Inferior parietal cortex (tissue), 1 donor: ENCODE measurements at regions not wholly inside any gene's neighbourhood (a gene's known extent, or its start where the extent isn't known, plus 50 kb on each side); places are given as distances from the start of the nearest gene placed in this dataset.
A peak's percentile ranks its signal among the peaks of the same experiment; 100 is the strongest.

Source experiments
- DNase-seq: peaks from one replicate; pipeline ENCODE4 v3.0.0-alpha.2; 2016; ENCODE audit errors: extremely low spot score

- peak; percentile 20 for DNase-seq
These were observed 139.5 kb upstream of the PRDM9 start for GRCh38 chr5:23367874-23368273.

DNA sequence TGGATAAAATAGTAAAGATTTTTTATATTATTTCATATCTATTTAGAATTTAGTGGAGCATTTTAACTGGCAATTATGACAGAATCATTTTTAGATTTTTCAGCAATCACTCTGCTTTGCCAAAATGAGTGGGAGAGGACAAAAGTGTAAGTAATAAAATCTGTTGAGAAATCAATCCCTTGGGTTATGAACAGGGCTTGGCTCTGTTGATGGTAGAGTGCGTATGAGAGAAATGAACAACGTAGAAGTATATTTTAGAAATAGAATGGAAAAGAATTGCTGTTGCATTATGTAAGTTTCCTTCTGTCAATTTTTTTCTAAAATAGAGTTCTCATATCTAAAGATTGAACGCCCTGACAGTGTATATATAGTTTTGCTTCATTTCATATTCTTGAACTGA is 154.1 kb upstream of the PRDM9 start:
- DNase-seq, result no peak

DNA sequence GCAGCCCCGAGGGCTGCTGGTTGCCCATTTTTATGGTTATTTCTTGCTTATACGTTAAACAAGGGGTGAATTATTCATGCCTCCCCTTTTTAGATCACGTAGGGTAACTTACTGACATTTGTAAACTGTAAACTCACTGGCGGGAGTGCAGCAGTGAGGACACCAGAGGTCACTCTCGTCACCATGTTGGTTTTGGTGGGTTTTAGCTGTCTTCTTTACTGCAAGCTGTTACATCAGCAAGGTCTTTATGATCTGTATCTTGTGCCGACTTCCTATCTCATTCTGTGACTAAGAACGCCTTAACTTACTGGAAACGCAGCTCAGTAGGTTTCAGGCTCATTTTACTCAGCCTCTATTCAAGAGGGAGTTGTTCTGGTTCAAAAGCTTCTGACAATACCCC is 155.0 kb upstream of the PRDM9 start:
- no peak for DNase-seq

DNA sequence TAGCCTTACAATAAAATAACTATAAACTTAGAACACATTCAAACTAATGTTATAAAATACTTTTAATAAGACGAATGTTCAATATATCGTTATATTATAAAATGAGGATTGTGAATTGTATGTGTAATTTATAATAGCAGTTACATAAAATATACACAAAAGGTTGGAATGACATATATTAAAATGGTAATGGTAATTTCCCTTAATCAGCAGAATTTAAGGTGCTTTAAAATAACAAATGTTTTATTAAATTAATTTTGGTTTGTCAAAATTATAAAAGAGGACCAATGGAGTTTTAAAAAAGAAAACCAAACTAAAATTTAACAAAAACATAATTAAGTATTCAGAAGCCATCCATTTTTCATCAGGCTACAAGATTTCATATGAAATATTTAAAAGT is 164.3 kb upstream of the PRDM9 start:
- DNase-seq, result no peak

DNA sequence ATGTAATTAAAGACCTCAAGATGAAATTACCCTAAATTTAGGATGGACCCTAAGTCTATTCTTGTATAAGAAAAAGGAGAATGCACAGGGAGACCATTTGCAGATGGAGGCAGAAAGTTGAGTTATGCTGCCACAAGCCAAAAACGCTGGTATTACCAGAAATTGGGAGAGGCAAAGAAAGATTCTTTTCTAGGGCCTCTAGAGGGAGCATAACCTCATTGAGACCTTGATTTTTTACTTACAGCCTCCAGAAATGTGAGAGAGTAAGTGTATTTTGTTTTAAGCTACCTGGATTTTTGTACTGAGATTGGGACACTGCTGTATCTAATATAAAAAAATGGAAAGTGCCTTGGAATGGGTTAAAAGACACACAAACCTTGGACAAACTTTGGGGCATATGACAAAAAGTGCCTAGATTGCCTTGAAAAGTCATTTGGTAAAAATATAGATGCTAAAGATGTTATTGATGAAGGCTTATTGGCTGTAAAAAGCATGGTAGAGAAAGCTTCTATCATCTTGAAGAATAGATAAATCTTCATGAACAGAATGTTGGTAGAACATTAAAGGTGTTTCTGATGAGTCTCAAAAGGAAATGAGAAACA is 174.7 kb upstream of the PRDM9 start:
- DNase-seq, result no peak

DNA sequence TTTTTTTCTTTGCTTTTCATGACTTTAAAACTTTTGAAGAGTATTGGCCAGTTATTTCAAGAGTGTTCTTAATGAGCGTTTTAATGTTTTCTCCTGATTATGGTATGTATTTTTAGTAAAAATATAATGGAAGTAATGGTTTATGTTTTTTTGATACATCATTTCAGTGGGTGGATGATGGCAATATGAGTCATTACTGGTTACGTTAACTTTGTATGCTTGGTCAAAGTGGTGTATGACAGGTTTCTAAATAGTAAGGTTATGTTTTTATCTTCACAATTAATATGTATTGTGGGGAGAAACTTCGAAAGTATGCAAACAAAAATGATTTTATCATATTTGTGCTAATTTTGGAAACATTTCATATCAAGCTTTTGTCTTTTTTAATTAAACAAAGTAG is 176.7 kb upstream of the PRDM9 start:
- DNase-seq, result no peak

DNA sequence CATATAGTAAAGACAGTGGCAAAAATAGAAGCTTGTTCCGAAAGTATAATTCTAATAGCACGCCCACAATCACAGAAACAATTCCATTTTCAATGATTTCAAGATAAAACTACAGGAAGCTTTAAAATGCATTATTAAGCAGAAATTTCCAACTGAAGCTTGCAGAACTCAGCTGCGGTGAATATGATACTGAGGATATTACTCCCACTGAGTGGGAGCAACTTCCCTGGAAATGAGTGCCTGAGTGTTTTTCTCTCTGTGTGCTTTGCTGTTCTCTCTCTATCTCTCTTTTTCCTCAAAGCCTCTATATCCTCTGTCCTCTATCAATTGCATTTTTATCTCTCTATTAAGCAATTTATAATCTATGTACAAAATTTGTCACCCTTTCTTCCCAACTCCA is 187.5 kb upstream of the PRDM9 start:
- no peak for DNase-seq

GRCh38 chr5:23318960-23319359 is 188.4 kb upstream of the PRDM9 start:
- DNase-seq, result no peak

DNA sequence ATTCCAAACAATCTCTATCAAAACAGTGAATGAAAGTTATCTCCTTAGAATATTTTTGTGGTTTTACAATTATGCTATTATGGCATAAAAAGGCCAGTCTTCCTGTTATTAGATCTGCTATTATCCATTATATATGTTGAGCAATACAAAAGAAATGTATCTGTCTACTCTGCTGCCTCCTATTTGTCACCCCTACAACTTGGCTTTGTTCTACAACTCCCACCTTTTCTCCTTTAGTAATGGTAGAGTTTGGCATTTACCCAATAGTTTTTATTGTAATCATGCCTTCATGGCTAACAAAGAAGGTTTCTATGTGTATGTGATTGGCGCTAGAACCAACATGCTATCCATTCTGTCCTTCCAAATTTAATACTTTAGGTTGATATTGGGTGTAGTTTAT is 189.2 kb upstream of the PRDM9 start:
- no peak for DNase-seq

DNA sequence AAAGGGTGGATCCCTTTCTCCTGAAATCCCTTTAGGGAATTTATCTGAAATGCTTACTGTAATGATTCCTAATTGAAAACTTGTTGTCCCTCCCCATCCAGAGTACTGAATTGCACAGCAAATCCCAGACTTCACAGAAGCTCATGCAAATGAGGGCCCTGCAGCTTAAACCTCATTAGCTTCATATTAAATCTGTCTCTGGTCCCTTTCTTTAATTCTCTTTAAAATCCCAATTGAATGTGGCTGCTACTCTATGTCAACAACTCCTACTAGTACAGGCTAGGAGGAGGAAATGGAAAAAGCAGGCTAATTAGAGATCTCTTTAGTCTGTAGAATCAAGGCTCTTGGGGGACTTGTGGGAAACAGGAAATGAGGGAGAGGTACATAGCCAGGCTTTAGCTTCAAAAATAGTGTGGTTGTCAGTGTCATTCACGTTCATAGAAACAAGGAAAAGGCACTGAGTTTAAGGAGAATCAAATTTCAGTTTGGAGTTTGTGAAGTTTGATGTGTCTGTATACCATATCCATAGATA is 191.3 kb upstream of the PRDM9 start:
- DNase-seq, result no peak

DNA sequence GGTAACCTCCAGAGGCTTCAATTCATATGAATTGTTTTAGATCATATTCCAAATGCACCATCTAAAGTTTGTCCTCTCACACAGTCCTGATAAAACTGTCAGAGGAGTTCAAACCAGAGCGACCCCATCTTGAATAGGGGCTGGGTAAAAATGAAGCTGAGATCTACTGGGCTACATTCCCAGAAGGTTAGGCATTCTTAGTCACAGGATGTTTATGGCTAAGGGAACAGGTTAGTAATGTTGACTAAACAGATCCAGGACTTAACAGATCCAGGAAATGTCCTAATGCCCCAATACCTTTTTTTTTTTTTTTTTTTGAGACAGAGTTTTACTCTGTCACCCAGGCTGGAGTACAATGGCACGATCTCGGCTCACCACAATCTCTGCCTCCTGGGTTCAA is 192.6 kb upstream of the PRDM9 start:
- no peak for DNase-seq

- DNase-seq, result no peak
These were observed 202.4 kb upstream of the PRDM9 start for GRCh38 chr5:23305055-23305454.

DNA sequence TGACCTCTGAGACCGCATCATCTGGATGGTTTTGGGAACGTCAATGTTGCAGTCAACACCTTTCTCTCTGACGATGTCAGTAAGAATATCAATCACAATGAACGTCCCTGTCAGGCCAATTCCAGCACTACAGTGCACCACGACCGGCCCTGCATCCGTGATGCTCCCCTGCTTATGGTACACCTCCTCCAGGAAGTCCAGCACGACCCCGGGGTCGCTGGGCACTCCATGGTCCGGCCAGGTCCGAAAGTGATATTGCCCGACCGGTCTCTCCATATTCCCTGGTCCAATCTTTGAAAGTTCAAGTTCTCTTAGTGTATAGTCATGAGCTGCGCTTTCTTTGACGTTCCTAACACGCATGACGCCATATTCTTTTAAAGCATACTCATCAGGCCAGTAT is 203.6 kb upstream of the PRDM9 start:
- DNase-seq, result no peak

DNA sequence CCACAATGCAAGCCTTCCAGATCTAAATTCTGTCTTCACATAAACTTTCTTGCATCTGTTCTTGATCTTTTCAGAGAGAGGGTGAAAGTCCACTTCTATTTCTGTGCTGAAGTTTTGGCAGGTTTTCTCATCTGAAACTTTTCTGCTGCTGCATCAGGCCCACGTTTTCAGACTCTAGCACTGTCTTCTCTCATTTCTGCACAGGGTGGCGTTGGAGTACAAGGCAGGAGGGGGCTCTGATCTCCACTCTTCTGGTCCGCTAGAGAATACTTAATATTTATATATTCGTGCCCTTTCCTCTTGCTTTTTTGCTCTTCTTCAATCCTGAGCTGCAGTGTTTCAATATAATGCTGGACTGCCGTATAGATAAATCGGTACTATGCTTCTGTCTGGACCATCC is 204.0 kb upstream of the PRDM9 start:
- DNase-seq, result no peak

DNA sequence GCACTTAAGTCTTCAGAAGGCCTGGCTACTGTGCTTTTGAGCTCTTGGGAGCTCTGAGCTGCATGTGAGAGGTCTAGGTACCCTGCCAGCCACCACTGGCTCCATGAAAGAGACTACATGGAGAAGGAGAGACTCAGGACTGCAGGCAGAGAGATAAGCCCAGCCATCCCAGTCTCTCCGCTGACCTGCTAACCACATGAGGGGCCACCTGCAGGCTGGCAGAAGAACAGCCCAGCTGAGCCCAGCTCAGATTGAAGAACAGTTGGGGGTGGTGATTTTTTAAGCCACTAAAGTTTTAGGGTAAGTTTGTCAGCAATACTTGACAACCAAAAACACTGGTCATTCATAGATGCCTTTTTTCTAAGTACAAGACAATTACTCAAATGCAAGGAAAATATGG is 205.0 kb upstream of the PRDM9 start:
- DNase-seq, result no peak

DNA sequence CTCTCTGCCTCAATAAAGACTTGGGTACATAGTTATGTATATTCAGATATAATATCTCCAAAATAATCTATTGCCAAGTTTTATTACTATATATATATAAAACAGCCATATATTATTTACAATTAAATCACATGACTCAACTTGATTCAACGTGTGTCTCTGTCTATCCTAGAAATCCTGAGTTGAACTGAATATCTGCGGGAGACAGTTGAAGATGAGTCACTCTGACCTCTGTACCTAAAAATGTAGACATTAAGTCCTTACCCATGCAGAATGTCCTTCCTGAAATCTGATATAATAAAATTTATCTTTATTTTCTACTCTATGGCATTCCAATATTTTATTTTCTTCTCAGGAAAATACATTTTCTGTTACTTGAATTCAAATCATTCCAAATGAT is 218.2 kb upstream of the PRDM9 start:
- no peak for DNase-seq

DNA sequence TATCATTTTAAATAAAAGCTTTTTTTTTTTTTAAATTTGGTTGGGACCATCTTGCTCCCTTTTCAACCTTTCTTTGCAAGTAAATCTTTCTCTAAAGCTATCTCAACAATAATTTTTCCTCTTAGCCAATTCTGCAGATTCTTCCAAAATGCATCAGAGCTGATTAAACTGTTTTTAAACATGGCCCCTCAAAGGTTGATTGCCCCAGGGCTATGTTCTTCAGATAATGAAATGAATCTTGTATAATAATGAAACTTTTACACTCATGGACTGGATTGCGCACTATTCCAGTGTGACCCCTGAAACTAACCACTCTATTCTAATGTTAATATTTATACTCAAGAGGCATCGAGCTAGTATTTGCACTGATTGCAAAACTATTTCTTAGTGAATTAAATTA is 222.8 kb upstream of the PRDM9 start:
- no peak for DNase-seq

DNA sequence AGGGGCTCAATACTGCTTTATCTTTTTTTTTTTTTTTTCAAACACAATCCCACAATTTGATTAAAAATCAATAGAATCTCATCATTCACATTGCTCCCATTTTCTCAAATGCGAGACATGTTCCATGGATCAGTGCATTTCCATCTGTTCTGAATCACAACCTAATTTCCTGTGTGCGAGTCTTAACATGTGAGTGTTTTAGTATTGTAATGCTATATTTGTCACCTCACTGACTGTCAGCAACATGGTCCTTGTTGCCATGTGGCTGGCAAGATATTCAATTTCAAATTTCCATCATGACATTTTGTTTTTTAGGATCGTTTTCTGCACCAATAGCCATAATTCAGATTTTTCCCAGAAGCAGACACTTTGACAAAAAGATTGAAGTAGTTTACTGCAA is 233.2 kb upstream of the PRDM9 start:
- no peak for DNase-seq

GRCh38 chr5:23269981-23270380 is 237.4 kb upstream of the PRDM9 start:
- no peak for DNase-seq

DNA sequence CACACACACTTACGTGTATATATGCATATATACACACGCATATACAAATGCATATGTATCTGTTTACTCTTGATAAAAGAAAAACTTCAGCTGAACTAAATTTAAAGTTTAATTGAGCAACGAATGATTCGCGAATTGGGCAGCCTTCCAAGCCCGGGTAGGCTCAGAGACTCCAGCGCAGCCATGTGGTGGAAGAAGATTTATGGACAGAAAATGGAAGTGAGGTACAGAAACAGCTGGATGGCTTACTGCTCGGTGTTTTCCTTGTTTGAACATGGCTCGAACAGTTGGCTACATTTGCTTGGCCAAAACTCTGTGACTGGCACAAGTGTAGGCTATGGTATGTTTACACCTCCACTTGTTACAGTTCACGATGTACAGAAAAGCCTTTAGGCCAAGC is 239.3 kb upstream of the PRDM9 start:
- no peak for DNase-seq

- no peak for DNase-seq
These were observed 246.8 kb upstream of the PRDM9 start for GRCh38 chr5:23260621-23261020.

DNA sequence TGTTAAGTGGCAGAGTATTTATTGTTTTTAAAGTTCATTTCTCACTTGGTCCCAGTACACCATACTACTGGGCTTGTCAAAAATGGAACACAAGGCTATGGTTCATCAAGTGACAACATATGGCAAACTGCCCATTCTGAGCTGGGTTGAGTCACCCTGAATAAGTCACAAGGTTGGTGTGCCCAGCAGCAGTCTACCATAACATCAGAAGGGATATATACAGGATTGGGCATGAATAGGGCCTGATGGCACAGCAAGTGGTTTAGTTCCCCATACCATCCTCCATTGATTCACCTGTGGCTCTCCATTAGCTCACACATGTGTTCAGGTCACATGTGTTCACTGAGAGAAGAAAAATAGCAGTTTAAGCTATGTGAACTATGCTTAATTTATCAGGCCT is 249.8 kb upstream of the PRDM9 start:
- DNase-seq, result no peak

GRCh38 chr5:23253621-23254198 is 253.7 kb upstream of the PRDM9 start:
- DNase-seq, result no peak

GRCh38 chr5:23242891-23243290 is 264.5 kb upstream of the PRDM9 start:
- DNase-seq, result no peak
